ENCODE measurements at regions not wholly inside any gene's neighbourhood (a gene's known extent, or its start where the extent isn't known, plus 50 kb on each side); places are given as distances from the start of the nearest gene placed in this dataset.
A peak's percentile ranks its signal among the peaks of the same experiment; 100 is the strongest.

GRCh38 chr12:47378222-47378582 lies 298.4 kb upstream of the AMIGO2 start:
- H3K27ac ChIP-seq, result no peak overlapping the region
- intact Hi-C loops (cut with DNase I), result no loop called here
- DNase-seq, result no peak
- H3K36me3 ChIP-seq, result no peaks in the 10 kb centered on the region
- H3K4me3 ChIP-seq, result no peak overlapping the region
- H3K27me3 ChIP-seq, result no peaks in the 10 kb centered on the region
- no peaks in the 10 kb centered on the region for H3K4me1 ChIP-seq
- H3K9me3 ChIP-seq, result no peaks in the 10 kb centered on the region
- no peak for TF ChIP-seq CTCF (IDR thresholded peaks at IDR 0.05)
- no peak overlapping the region for H3K9ac ChIP-seq (ENCODE audit: low read depth in 2 of 2, low read length in 2 of 2)

- Histone ChIP-seq H3K27ac (peak overlapping the region; percentile 6), H3K9ac (ENCODE audit: low read depth in 2 of 2, low read length in 2 of 2) (no peak overlapping the region)
These were observed 297.9 kb upstream of the AMIGO2 start for GRCh38 chr12:47377414-47378221.

GRCh38 chr12:47376927-47377326 lies 297.2 kb upstream of the AMIGO2 start:
- H3K9ac ChIP-seq (ENCODE audit: low read depth in 2 of 2, low read length in 2 of 2), result no peak overlapping the region
- intact Hi-C loops (cut with DNase I), result no loop called here

More at GRCh38 chr12:47377414-47378221, 297.9 kb upstream of the AMIGO2 start:
- H3K4me1 ChIP-seq, result no peaks in the 10 kb centered on the region
- peak; percentile 76 for DNase-seq
- intact Hi-C loops (cut with DNase I), result no loop called here
- H3K36me3 ChIP-seq, result no peaks in the 10 kb centered on the region
- H3K27me3 ChIP-seq, result no peaks in the 10 kb centered on the region
- H3K9me3 ChIP-seq, result no peaks in the 10 kb centered on the region
- no peak for TF ChIP-seq CTCF (IDR thresholded peaks at IDR 0.05)
- no peak overlapping the region for H3K4me3 ChIP-seq

GRCh38 chr12:47373554-47374150 lies 293.9 kb upstream of the AMIGO2 start:
- H3K4me3 ChIP-seq, result no peak overlapping the region
- no peak for TF ChIP-seq CTCF (IDR thresholded peaks at IDR 0.05)
- H3K36me3 ChIP-seq, result no peaks in the 10 kb centered on the region
- H3K4me1 ChIP-seq, result no peaks in the 10 kb centered on the region
- no peaks in the 10 kb centered on the region for H3K9me3 ChIP-seq
- intact Hi-C loops (cut with DNase I), result no loop called here
- no peak overlapping the region for H3K9ac ChIP-seq (ENCODE audit: low read depth in 2 of 2, low read length in 2 of 2)
- DNase-seq, result no peak
- no peak overlapping the region for H3K27ac ChIP-seq
- no peaks in the 10 kb centered on the region for H3K27me3 ChIP-seq

More at GRCh38 chr12:47376927-47377326, 297.2 kb upstream of the AMIGO2 start:
- Histone ChIP-seq H3K4me1 (no peaks in the 10 kb centered on the region), H3K9me3 (no peaks in the 10 kb centered on the region), H3K27ac (peak overlapping the region; percentile 6), H3K4me3 (no peak overlapping the region), H3K36me3 (no peaks in the 10 kb centered on the region), H3K27me3 (no peaks in the 10 kb centered on the region)
- DNase-seq, result no peak
- TF ChIP-seq CTCF (IDR thresholded peaks at IDR 0.05), result no peak

- no peak for TF ChIP-seq CTCF (IDR thresholded peaks at IDR 0.05)
- Histone ChIP-seq H3K9ac (ENCODE audit: low read depth in 2 of 2, low read length in 2 of 2) (no peak overlapping the region), H3K4me3 (no peak overlapping the region), H3K9me3 (no peaks in the 10 kb centered on the region), H3K36me3 (no peaks in the 10 kb centered on the region), H3K27me3 (no peaks in the 10 kb centered on the region), H3K27ac (no peak overlapping the region), H3K4me1 (no peaks in the 10 kb centered on the region)
- intact Hi-C loops (cut with DNase I), result no loop called here
- DNase-seq, result no peak
These were observed 290.7 kb upstream of the AMIGO2 start for GRCh38 chr12:47370421-47370820.

All from colonic mucosa (tissue), 4 donors.